SK-N-SH treated with all-trans-retinoic acid at 6 μM for 48 hours (cell line): ENCODE measurements at regions not wholly inside any gene's neighbourhood (a gene's known extent, or its start where the extent isn't known, plus 50 kb on each side); places are given as distances from the start of the nearest gene placed in this dataset.

Experiments
- ARNTL ChIP-seq: fragments of 450-650 bp; formaldehyde crosslinking; IDR thresholded peaks from 2 replicates; pipeline ENCODE4 v1.5.0; 2020; ENCODE audit warnings: low read depth, mild to moderate bottlenecking, moderate library complexity, borderline replicate concordance
- BACH2 ChIP-seq: fragments of 250-450 bp; sonication (Bioruptor Pico); IDR thresholded peaks from 2 replicates; pipeline ENCODE4 v1.9.0; 2021; ENCODE audit warnings: mild to moderate bottlenecking, borderline replicate concordance
- PATZ1 ChIP-seq: fragments of 250-450 bp; sonication (Bioruptor Pico); IDR thresholded peaks from 2 replicates; pipeline ENCODE4 v1.8.0; 2020; ENCODE audit warnings: mild to moderate bottlenecking, moderate library complexity, borderline replicate concordance
- POU6F1 ChIP-seq: fragments of 250-450 bp; sonication (Bioruptor Pico); IDR thresholded peaks from 2 replicates; pipeline ENCODE4 v1.8.0; 2021; ENCODE audit warnings: low read depth, mild to moderate bottlenecking, moderate library complexity, borderline replicate concordance
- PPARA ChIP-seq: fragments of 250-450 bp; sonication (Bioruptor Pico); IDR thresholded peaks from 2 replicates; pipeline ENCODE4 v1.5.0; 2020; ENCODE audit warnings: mild to moderate bottlenecking, borderline replicate concordance
- RARB ChIP-seq: fragments of 250-450 bp; sonication (Bioruptor Pico); IDR thresholded peaks from 2 replicates; pipeline ENCODE4 v1.8.0; 2021; ENCODE audit warnings: mild to moderate bottlenecking, moderate library complexity
- TCF4 ChIP-seq: fragments of 250-450 bp; sonication (Bioruptor Pico); IDR thresholded peaks from 2 replicates; pipeline ENCODE4 v1.8.0; 2021; ENCODE audit warnings: mild to moderate bottlenecking, moderate library complexity, borderline replicate concordance
- TSHZ2 ChIP-seq: fragments of 250-450 bp; sonication (Bioruptor Pico); IDR thresholded peaks from 2 replicates; pipeline ENCODE4 v1.5.0; 2020; ENCODE audit warnings: mild to moderate bottlenecking, moderate library complexity
- ZFP3 ChIP-seq: fragments of 250-450 bp; sonication (Bioruptor Pico); IDR thresholded peaks from 2 replicates; pipeline ENCODE4 v1.5.0; 2020; ENCODE audit warnings: mild to moderate bottlenecking, moderate library complexity
- ZNF565 ChIP-seq: fragments of 450-650 bp; formaldehyde crosslinking; conservative IDR thresholded peaks from 2 replicates; pipeline ENCODE4 v1.5.0; 2020; ENCODE audit warnings: low read depth, mild to moderate bottlenecking, moderate library complexity
- ZNF8 ChIP-seq: fragments of 450-650 bp; formaldehyde crosslinking; IDR thresholded peaks from 2 replicates; pipeline ENCODE4 v1.5.0; 2020; ENCODE audit warnings: mild to moderate bottlenecking, moderate library complexity

- TF ChIP-seq PATZ1 (CRISPR knock-in tag) (no peak), ZFP3 (CRISPR knock-in tag) (no peak), POU6F1 (CRISPR knock-in tag) (no peak), ZNF8 (CRISPR knock-in tag) (no peak), TSHZ2 (CRISPR knock-in tag) (no peak), BACH2 (CRISPR knock-in tag) (no peak), PPARA (CRISPR knock-in tag) (no peak), RARB (CRISPR knock-in tag) (no peak), TCF4 (no peak), ZNF565 (CRISPR knock-in tag) (no peak), ARNTL (no peak)
Measured at GRCh38 chr12:94755598-94755997, 105.2 kb upstream of the TMCC3 start.
